Keratinocyte (primary cell): ENCODE measurements at regions not wholly inside any gene's neighbourhood (a gene's known extent, or its start where the extent isn't known, plus 50 kb on each side); places are given as distances from the start of the nearest gene placed in this dataset.

Source experiments
- CTCF ChIP-seq, 3 experiments: IDR thresholded peaks in 1 of 3; conservative IDR thresholded peaks in 1 of 3; optimal IDR thresholded peaks in 1 of 3; 2 replicates in 2 of 3; 3 replicates in 1 of 3; pipeline versions ENCODE3 to v1.5.1; 2011; ENCODE audit warnings: low read length in 3 of 3, mild to moderate bottlenecking in 3 of 3, moderate library complexity in 2 of 3, control low read depth in 1 of 3, inconsistent platforms in 1 of 3; ENCODE audit not compliant: insufficient read depth in 2 of 3; ENCODE audit errors: extremely low read depth in 1 of 3
- EZH2 ChIP-seq: IDR thresholded peaks from one replicate; pipeline ENCODE4 v1.6.1; 2012; ENCODE audit warnings: inconsistent platforms, mild to moderate bottlenecking, low read length, moderate library complexity

- TF ChIP-seq CTCF (optimal IDR thresholded peaks at IDR 0.05 in 1 of 3, IDR thresholded peaks at IDR 0.05 in 1 of 3, conservative IDR thresholded peaks at IDR 0.05 in 1 of 3; ENCODE audit: extremely low read depth in 1 of 3, insufficient read depth in 2 of 3, low read length in 3 of 3) (no peak), EZH2 (no peak)
Measured at GRCh38 chr15:31248263-31248662, 78.4 kb upstream of the KLF13 start.
